PC-9 (cell line): ENCODE measurements at regions not wholly inside any gene's neighbourhood (a gene's known extent, or its start where the extent isn't known, plus 50 kb on each side); places are given as distances from the start of the nearest gene placed in this dataset.

Experiments
- BruUV-seq: library from RNA; stranded (reverse); fragments of 400-500 nt; replicated peaks from 2 replicates; lab custom pipeline; 2021; lab: Mats Ljungman, UMichigan
- CTCF ChIA-PET: fragments of 300-600 bp; sonication (Branson Sonifier 250); formaldehyde crosslinking; loops from one replicate; lab custom pipeline; 2022; ENCODE audit warnings: antibody characterized with exemption; lab: Charles Lee
- POLR2A ChIA-PET: fragments of 300-600 bp; sonication (Branson Sonifier 250); formaldehyde crosslinking; loops from one replicate; lab custom pipeline; 2022; ENCODE audit warnings: antibody characterized with exemption; ENCODE audit not compliant: unreplicated experiment; lab: Charles Lee
- DNase-seq, 2 experiments: peaks; one replicate each; pipeline versions ENCODE4 v3.0.0 to v3.0.0-alpha.2; 2015 to 2022; ENCODE audit warnings: mixed read lengths in 1 of 2
- H2AFZ ChIP-seq: fragments of 200-600 bp; sonication (generic); 2 replicates; pipeline ENCODE4 v1.8.1; 2017; ENCODE audit warnings: antibody characterized with exemption
- H3F3A ChIP-seq: fragments of 200-600 bp; sonication (generic); 2 replicates; pipeline ENCODE4 v1.8.1; 2017; ENCODE audit warnings: antibody characterized with exemption, mild to moderate bottlenecking, low read depth; ENCODE audit not compliant: insufficient read depth
- H3K27ac ChIP-seq: fragments of 200-600 bp; sonication (generic); 2 replicates; pipeline ENCODE4 v1.6.1; 2016; ENCODE audit warnings: mixed run types
- H3K27me3 ChIP-seq: fragments of 200-600 bp; sonication (generic); 2 replicates; pipeline ENCODE4 v1.6.1; 2016; ENCODE audit warnings: low read depth, mixed run types; ENCODE audit not compliant: insufficient read depth
- H3K36me3 ChIP-seq: fragments of 200-600 bp; sonication (generic); 2 replicates; pipeline ENCODE4 v1.6.1; 2016; ENCODE audit warnings: low read depth, mixed run types
- H3K4me1 ChIP-seq: fragments of 200-600 bp; sonication (generic); replicated peaks from 2 replicates; pipeline ENCODE4 v1.6.1; 2016; ENCODE audit warnings: mixed run types; ENCODE audit not compliant: insufficient read depth
- H3K4me2 ChIP-seq: fragments of 200-600 bp; sonication (generic); 2 replicates; pipeline ENCODE4 v1.6.1; 2017; ENCODE audit warnings: mixed run types
- H3K4me3 ChIP-seq: fragments of 200-600 bp; sonication (generic); 2 replicates; pipeline ENCODE4 v1.6.1; 2016; ENCODE audit warnings: mixed run types
- H3K79me2 ChIP-seq: fragments of 200-600 bp; sonication (generic); 2 replicates; pipeline ENCODE4 v1.6.1; 2017; ENCODE audit warnings: low read depth, mixed run types
- H3K9me2 ChIP-seq: fragments of 200-600 bp; sonication (generic); 2 replicates; pipeline ENCODE4 v1.8.1; 2017; ENCODE audit warnings: mild to moderate bottlenecking; ENCODE audit not compliant: insufficient read depth
- H3K9me3 ChIP-seq: fragments of 200-600 bp; sonication (generic); 2 replicates; pipeline ENCODE4 v1.8.1; 2016; ENCODE audit warnings: low read depth; ENCODE audit not compliant: insufficient read depth
- H4K20me1 ChIP-seq: fragments of 200-600 bp; sonication (generic); 2 replicates; pipeline ENCODE4 v1.8.1; 2017; ENCODE audit not compliant: insufficient read depth
- CTCF ChIP-seq: fragments of 200-600 bp; sonication (generic); conservative IDR thresholded peaks from 2 replicates; pipeline ENCODE4 v1.6.1; 2017; ENCODE audit warnings: mixed run types, antibody characterized with exemption, mild to moderate bottlenecking, moderate library complexity
- EZH2 ChIP-seq: fragments of 200-600 bp; sonication (generic); IDR thresholded peaks from 2 replicates; pipeline ENCODE4 v1.8.0; 2017; ENCODE audit warnings: antibody characterized with exemption, low read depth
- intact Hi-C: fragments of 100-400 bp; cut with micrococcal nuclease; formaldehyde crosslinking; loops from one replicate; pipeline ENCODE4 v1.10.0; 2022; ENCODE audit not compliant: unreplicated experiment

DNA sequence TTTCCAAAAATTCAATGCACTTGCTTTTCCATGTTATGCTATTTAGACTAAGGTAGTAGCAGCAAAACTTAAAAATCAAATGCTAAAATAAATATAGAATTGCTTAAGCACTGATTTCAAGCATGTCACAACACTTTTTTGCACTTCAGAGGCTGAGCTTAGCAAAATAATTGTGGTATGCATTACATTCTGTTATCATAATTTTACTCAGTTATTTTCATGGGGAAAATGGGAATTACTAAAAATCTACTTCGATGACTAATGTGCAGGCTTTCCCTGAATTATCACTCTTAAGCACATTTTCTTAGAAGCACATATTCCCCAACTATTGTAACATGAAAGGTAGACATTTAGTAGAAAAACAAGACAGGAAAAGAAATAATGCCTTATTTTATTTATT lies 322.4 kb upstream of the CBLB start:
- CTCF ChIA-PET: no interaction called here
- no peaks in the 10 kb centered on the region for H3K27me3 ChIP-seq
- H3F3A ChIP-seq: no peaks in the 10 kb centered on the region
- no peak overlapping the region for H2AFZ ChIP-seq
- no peaks in the 10 kb centered on the region for H3K9me3 ChIP-seq
- intact Hi-C loops: no loop called here
- no TSS peak for BruUV-seq
- POLR2A ChIA-PET: no interaction called here
- H4K20me1 ChIP-seq: no peaks in the 10 kb centered on the region
- H3K4me2 ChIP-seq: no peak overlapping the region
- no peaks in the 10 kb centered on the region for H3K79me2 ChIP-seq
- no peaks in the 10 kb centered on the region for H3K4me1 ChIP-seq
- no peaks in the 10 kb centered on the region for H3K36me3 ChIP-seq
- no peak overlapping the region for H3K4me3 ChIP-seq
- TF ChIP-seq CTCF (no peak), EZH2 (no peak)
- no peaks in the 10 kb centered on the region; the same call in 1 of the 2 replicates for H3K9me2 ChIP-seq
- H3K27ac ChIP-seq: no peak overlapping the region
- DNase-seq: no peak

DNA sequence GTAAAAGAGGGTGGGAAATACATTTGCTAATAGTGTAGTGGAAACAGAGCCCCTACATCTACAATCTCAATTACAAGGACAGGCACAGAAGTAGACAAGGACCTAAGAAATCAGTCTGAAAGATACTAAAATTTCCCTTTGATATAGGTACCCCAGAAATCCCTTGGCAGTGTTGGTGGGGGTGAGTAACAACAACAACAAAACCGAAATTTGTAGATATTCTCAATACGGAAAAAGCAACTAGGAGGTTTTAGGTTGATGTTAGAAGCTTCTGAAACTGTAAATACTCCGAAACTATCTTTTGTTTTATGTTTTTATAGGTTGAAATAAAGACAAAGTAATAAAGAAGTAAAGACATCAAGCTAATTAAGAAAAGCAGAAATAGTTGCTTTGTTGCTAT lies 323.1 kb upstream of the CBLB start:
- DNase-seq: no peak
- intact Hi-C loops: no loop called here
- POLR2A ChIA-PET: no interaction called here

GRCh38 chr3:106193876-106194275 lies 325.1 kb upstream of the CBLB start:
- no peak overlapping the region for H3K4me3 ChIP-seq
- no peaks in the 10 kb centered on the region for H3K9me3 ChIP-seq
- no peaks in the 10 kb centered on the region for H3K4me1 ChIP-seq
- ChIA-PET CTCF (no interaction called here), POLR2A (interaction anchor here (0.6 kb wide), 1 partner anchor 913 kb away, joined by 3 read pairs; no protein-coding TSS in a partner anchor)
- intact Hi-C loops: no loop called here
- no peaks in the 10 kb centered on the region for H3K9me2 ChIP-seq
- DNase-seq: no peak
- no peak overlapping the region for H2AFZ ChIP-seq
- H3F3A ChIP-seq: no peaks in the 10 kb centered on the region
- no peaks in the 10 kb centered on the region for H4K20me1 ChIP-seq
- BruUV-seq: no TSS peak
- H3K36me3 ChIP-seq: no peaks in the 10 kb centered on the region
- TF ChIP-seq CTCF (no peak), EZH2 (no peak)
- H3K79me2 ChIP-seq: no peaks in the 10 kb centered on the region
- no peak overlapping the region for H3K27ac ChIP-seq
- no peak overlapping the region for H3K4me2 ChIP-seq
- H3K27me3 ChIP-seq: no peaks in the 10 kb centered on the region

More for the DNA sequence above, 323.1 kb upstream of the CBLB start:
- Histone ChIP-seq H3K27ac (no peak overlapping the region), H3K4me2 (no peak overlapping the region), H2AFZ (no peak overlapping the region), H3K36me3 (no peaks in the 10 kb centered on the region), H3K27me3 (no peaks in the 10 kb centered on the region), H3K4me3 (no peak overlapping the region), H3K4me1 (no peaks in the 10 kb centered on the region), H3K9me3 (no peaks in the 10 kb centered on the region), H4K20me1 (no peaks in the 10 kb centered on the region), H3K9me2 (no peaks in the 10 kb centered on the region), H3K79me2 (no peaks in the 10 kb centered on the region), H3F3A (no peaks in the 10 kb centered on the region)
- TF ChIP-seq CTCF (no peak), EZH2 (no peak)
- CTCF ChIA-PET: no interaction called here
- BruUV-seq: no TSS peak
